ENCODE measurements at regions not wholly inside any gene's neighbourhood (a gene's known extent, or its start where the extent isn't known, plus 50 kb on each side); places are given as distances from the start of the nearest gene placed in this dataset.

GRCh38 chr6:165218829-165219228 is 90.6 kb downstream of the C6orf118 start:
- TF ChIP-seq PATZ1 (CRISPR knock-in tag; IDR thresholded peaks at IDR 0.05; ENCODE audit: borderline replicate concordance) (no peak), ARNTL (CRISPR knock-in tag; IDR thresholded peaks at IDR 0.05; ENCODE audit: borderline replicate concordance, low read depth) (no peak), GLIS3 (CRISPR knock-in tag; IDR thresholded peaks at IDR 0.05) (no peak), PPARA (CRISPR knock-in tag; IDR thresholded peaks at IDR 0.05; ENCODE audit: borderline replicate concordance) (no peak), BACH2 (CRISPR knock-in tag; IDR thresholded peaks at IDR 0.05; ENCODE audit: borderline replicate concordance) (no peak), TOX (CRISPR knock-in tag; IDR thresholded peaks at IDR 0.05; ENCODE audit: borderline replicate concordance) (no peak), OSR1 (CRISPR knock-in tag; IDR thresholded peaks at IDR 0.05) (no peak), CSRNP3 (CRISPR knock-in tag; IDR thresholded peaks at IDR 0.05) (no peak), TSHZ2 (CRISPR knock-in tag; IDR thresholded peaks at IDR 0.05) (no peak), ZNF70 (CRISPR knock-in tag; IDR thresholded peaks at IDR 0.05) (no peak), CREB5 (CRISPR knock-in tag; IDR thresholded peaks at IDR 0.05; ENCODE audit: low read depth) (no peak), TCF4 (CRISPR knock-in tag; IDR thresholded peaks at IDR 0.05; ENCODE audit: borderline replicate concordance) (no peak), ZC3H10 (CRISPR knock-in tag; IDR thresholded peaks at IDR 0.05) (no peak), ZNF565 (CRISPR knock-in tag; conservative IDR thresholded peaks at IDR 0.05; ENCODE audit: low read depth) (no peak)

Data from SK-N-SH treated with all-trans-retinoic acid at 6 μM for 48 hours (cell line).